H9 (cell line): ENCODE measurements at regions not wholly inside any gene's neighbourhood (a gene's known extent, or its start where the extent isn't known, plus 50 kb on each side); places are given as distances from the start of the nearest gene placed in this dataset.

Source experiments
- DNase-seq: peaks from one replicate; pipeline ENCODE4 v3.0.0-alpha.2; 2017
- H2AFZ ChIP-seq: one replicate; pipeline ENCODE4 v1.6.1; 2013; ENCODE audit warnings: mild to moderate bottlenecking, low read length, control low read depth, moderate library complexity
- H2AK5ac ChIP-seq: 2 replicates; pipeline ENCODE4 v1.6.1; 2013; ENCODE audit warnings: low read length, control low read depth, mixed read lengths; ENCODE audit not compliant: insufficient read length
- H2BK120ac ChIP-seq: one replicate; pipeline ENCODE4 v1.6.1; 2013; ENCODE audit warnings: low read depth, mild to moderate bottlenecking, low read length, control low read depth, inconsistent platforms; ENCODE audit not compliant: poor library complexity, severe bottlenecking
- H2BK12ac ChIP-seq: 2 replicates; pipeline ENCODE4 v1.6.1; 2013; ENCODE audit warnings: low read length, control low read depth, mixed read lengths, low read depth; ENCODE audit not compliant: insufficient read length
- H2BK15ac ChIP-seq: 2 replicates; pipeline ENCODE4 v1.6.1; 2013; ENCODE audit warnings: low read depth, low read length, control low read depth
- H2BK20ac ChIP-seq: one replicate; pipeline ENCODE4 v1.6.1; 2013; ENCODE audit warnings: low read depth, mild to moderate bottlenecking, low read length, control low read depth, inconsistent platforms; ENCODE audit not compliant: poor library complexity, severe bottlenecking
- H2BK5ac ChIP-seq: 2 replicates; pipeline ENCODE4 v1.6.1; 2013; ENCODE audit warnings: low read length, control low read depth, mixed read lengths; ENCODE audit not compliant: insufficient read length
- H3K14ac ChIP-seq: 2 replicates; pipeline ENCODE4 v1.6.1; 2013; ENCODE audit warnings: low read length, control low read depth; ENCODE audit not compliant: insufficient read depth
- H3K18ac ChIP-seq: 2 replicates; pipeline ENCODE4 v1.6.1; 2013; ENCODE audit warnings: low read depth, mild to moderate bottlenecking, mixed read lengths, low read length, control low read depth; ENCODE audit not compliant: insufficient read length
- H3K23ac ChIP-seq: 2 replicates; pipeline ENCODE4 v1.6.1; 2013; ENCODE audit warnings: low read length, control low read depth, mixed read lengths, low read depth; ENCODE audit not compliant: insufficient read length
- H3K23me2 ChIP-seq: 2 replicates; pipeline ENCODE4 v1.6.1; 2013; ENCODE audit warnings: low read depth, mild to moderate bottlenecking, mixed read lengths, low read length, control low read depth; ENCODE audit not compliant: insufficient read length, poor library complexity, severe bottlenecking
- H3K27ac ChIP-seq: 2 replicates; pipeline ENCODE4 v1.5.1; 2013; ENCODE audit warnings: low read length, control low read depth, mixed read lengths, low read depth; ENCODE audit not compliant: insufficient read length
- H3K27me3 ChIP-seq: 2 replicates; pipeline ENCODE4 v1.6.1; 2013; ENCODE audit warnings: low read length, control low read depth, inconsistent platforms; ENCODE audit not compliant: insufficient read depth
- H3K4ac ChIP-seq: 2 replicates; pipeline ENCODE4 v1.6.1; 2013; ENCODE audit warnings: low read depth, mild to moderate bottlenecking, control low read depth, inconsistent platforms, low read length, moderate library complexity
- H3K4me1 ChIP-seq: 2 replicates; pipeline ENCODE4 v1.6.1; 2013; ENCODE audit warnings: low read length, control low read depth, inconsistent platforms; ENCODE audit not compliant: insufficient read depth
- H3K4me2 ChIP-seq: 2 replicates; pipeline ENCODE4 v1.6.1; 2013; ENCODE audit warnings: low read length, control low read depth, mixed read lengths; ENCODE audit not compliant: insufficient read length, insufficient read depth
- H3K56ac ChIP-seq: 2 replicates; pipeline ENCODE4 v1.6.1; 2013; ENCODE audit warnings: low read depth, mild to moderate bottlenecking, mixed read lengths, low read length, control low read depth; ENCODE audit not compliant: insufficient read length
- H3K79me1 ChIP-seq: 2 replicates; pipeline ENCODE4 v1.6.1; 2013; ENCODE audit warnings: low read depth, mild to moderate bottlenecking, moderate library complexity, low read length, control low read depth, inconsistent platforms; ENCODE audit not compliant: insufficient read depth, poor library complexity, severe bottlenecking
- H3K79me2 ChIP-seq: 2 replicates; pipeline ENCODE4 v1.6.1; 2013; ENCODE audit warnings: low read length, control low read depth, inconsistent platforms; ENCODE audit not compliant: insufficient read depth
- H3K9ac ChIP-seq: 2 replicates; pipeline ENCODE4 v1.6.1; 2013; ENCODE audit warnings: low read length, control low read depth, mixed read lengths; ENCODE audit not compliant: insufficient read length; ENCODE audit errors: extremely low read depth
- H3K9me3 ChIP-seq: one replicate; pipeline ENCODE4 v1.6.1; 2013; ENCODE audit warnings: low read depth, low read length, inconsistent platforms; ENCODE audit not compliant: control insufficient read depth
- H3T11ph ChIP-seq: one replicate; pipeline ENCODE4 v1.6.1; 2013; ENCODE audit warnings: mild to moderate bottlenecking, low read length, control low read depth, inconsistent platforms
- H4K20me1 ChIP-seq: one replicate; pipeline ENCODE4 v1.6.1; 2013; ENCODE audit not compliant: control insufficient read depth, insufficient read length, insufficient read depth
- H4K5ac ChIP-seq: 2 replicates; pipeline ENCODE4 v1.6.1; 2013; ENCODE audit warnings: low read depth, mild to moderate bottlenecking, mixed read lengths, low read length, control low read depth; ENCODE audit not compliant: insufficient read length
- H4K8ac ChIP-seq: replicated peaks from 2 replicates; pipeline ENCODE4 v1.6.1; 2013; ENCODE audit warnings: low read length, control low read depth, mixed read lengths, low read depth; ENCODE audit not compliant: insufficient read length
- H4K91ac ChIP-seq: 2 replicates; pipeline ENCODE4 v1.6.1; 2013; ENCODE audit warnings: low read depth, mild to moderate bottlenecking, moderate library complexity, mixed read lengths, low read length, control low read depth; ENCODE audit not compliant: insufficient read length
- H3K27ac Mint-ChIP-seq, 3 experiments: 2 replicates in 2 of 3; 3 replicates in 1 of 3; pipeline ENCODE4 v1.8.0; 2020 to 2021; ENCODE audit warnings: mixed read lengths in 3 of 3, mild to moderate bottlenecking in 1 of 3, moderate library complexity in 1 of 3
- H3K27me3 Mint-ChIP-seq: 2 replicates; pipeline ENCODE4 v1.8.0; 2021; ENCODE audit warnings: low read depth, mild to moderate bottlenecking, moderate library complexity, mixed read lengths
- H3K36me3 Mint-ChIP-seq, 3 experiments: 2 replicates in 2 of 3; 3 replicates in 1 of 3; pipeline ENCODE4 v1.8.0; 2020 to 2021; ENCODE audit warnings: low read depth in 3 of 3, mixed read lengths in 3 of 3; ENCODE audit not compliant: insufficient read depth in 1 of 3
- H3K4me1 Mint-ChIP-seq, 2 experiments: 2 replicates each; pipeline ENCODE4 v1.8.0; 2020; ENCODE audit warnings: mixed read lengths in 2 of 2
- H3K4me3 Mint-ChIP-seq, 2 experiments: 2 replicates in 1 of 2; 3 replicates in 1 of 2; pipeline ENCODE4 v1.8.0; 2020 to 2021; ENCODE audit warnings: mild to moderate bottlenecking in 2 of 2, mixed read lengths in 2 of 2, moderate library complexity in 1 of 2
- H3K9me3 Mint-ChIP-seq, 2 experiments: 2 replicates in 1 of 2; 3 replicates in 1 of 2; pipeline ENCODE4 v1.8.0; 2020; ENCODE audit warnings: mild to moderate bottlenecking in 2 of 2, mixed read lengths in 2 of 2, moderate library complexity in 1 of 2
- WGBS: extraction: QIAGEN DNeasy Blood & Tissue Kit; methylation state at CpG from one replicate; pipeline ENCODE4 v1.1.7; 2013; ENCODE audit warnings: missing lambda C conversion rate, low lambda C conversion rate, mixed read lengths; ENCODE audit not compliant: insufficient read length; ENCODE audit errors: extremely low coverage; 5-methylcytosine and 5-hydroxymethylcytosine counted together
- TF ChIP-seq, protein P1 (sequence below): fragments of 200-600 bp; sonication (generic); conservative IDR thresholded peaks from 3 replicates; pipeline ENCODE4 v1.8.0; 2021; ENCODE audit warnings: antibody characterized with exemption, mild to moderate bottlenecking

- H3K27me3 ChIP-seq, result no peaks in the 10 kb centered on the region
- H3T11ph ChIP-seq, result no peak overlapping the region
- no peaks in the 10 kb centered on the region for H3K9me3 ChIP-seq
- no peaks in the 10 kb centered on the region for H3K79me1 ChIP-seq
- Mint-ChIP-seq H3K4me3 (no peak overlapping the region), H3K27me3 (peaks cover 14% of the 10 kb centered on the region), H3K27ac (no peak overlapping the region), H3K9me3 (no peaks in the 10 kb centered on the region), H3K36me3 (no peaks in the 10 kb centered on the region), H3K4me1 (peaks cover 14 to 17% of the 10 kb centered on the region in 2 experiments)
- WGBS, result no CpG with 5 or more reads among the region's 3 CpGs
- H2AK5ac ChIP-seq, result no peak overlapping the region
- no peak overlapping the region for H3K56ac ChIP-seq
- no peaks in the 10 kb centered on the region for H3K79me2 ChIP-seq
- H4K91ac ChIP-seq, result no peak overlapping the region
- TF ChIP-seq, protein P1, sequence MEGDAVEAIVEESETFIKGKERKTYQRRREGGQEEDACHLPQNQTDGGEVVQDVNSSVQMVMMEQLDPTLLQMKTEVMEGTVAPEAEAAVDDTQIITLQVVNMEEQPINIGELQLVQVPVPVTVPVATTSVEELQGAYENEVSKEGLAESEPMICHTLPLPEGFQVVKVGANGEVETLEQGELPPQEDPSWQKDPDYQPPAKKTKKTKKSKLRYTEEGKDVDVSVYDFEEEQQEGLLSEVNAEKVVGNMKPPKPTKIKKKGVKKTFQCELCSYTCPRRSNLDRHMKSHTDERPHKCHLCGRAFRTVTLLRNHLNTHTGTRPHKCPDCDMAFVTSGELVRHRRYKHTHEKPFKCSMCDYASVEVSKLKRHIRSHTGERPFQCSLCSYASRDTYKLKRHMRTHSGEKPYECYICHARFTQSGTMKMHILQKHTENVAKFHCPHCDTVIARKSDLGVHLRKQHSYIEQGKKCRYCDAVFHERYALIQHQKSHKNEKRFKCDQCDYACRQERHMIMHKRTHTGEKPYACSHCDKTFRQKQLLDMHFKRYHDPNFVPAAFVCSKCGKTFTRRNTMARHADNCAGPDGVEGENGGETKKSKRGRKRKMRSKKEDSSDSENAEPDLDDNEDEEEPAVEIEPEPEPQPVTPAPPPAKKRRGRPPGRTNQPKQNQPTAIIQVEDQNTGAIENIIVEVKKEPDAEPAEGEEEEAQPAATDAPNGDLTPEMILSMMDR, result no peak
- H3K14ac ChIP-seq, result no peak overlapping the region
- H4K8ac ChIP-seq, result no peak overlapping the region
- no peak overlapping the region for H3K23ac ChIP-seq
- no peak overlapping the region for H2BK12ac ChIP-seq
- H2AFZ ChIP-seq, result no peak overlapping the region
- H3K4me1 ChIP-seq, result peaks cover 5% of the 10 kb centered on the region; the same call in 1 of the 2 replicates
- H2BK120ac ChIP-seq, result no peak overlapping the region
- no peak overlapping the region for H2BK15ac ChIP-seq
- H3K18ac ChIP-seq, result no peak overlapping the region
- H3K4ac ChIP-seq, result no peak overlapping the region
- no peaks in the 10 kb centered on the region for H4K20me1 ChIP-seq
- H3K4me2 ChIP-seq, result no peak overlapping the region
- peaks cover 3% of the 10 kb centered on the region for H3K23me2 ChIP-seq
- no peak for DNase-seq
- H4K5ac ChIP-seq, result no peak overlapping the region
- H2BK5ac ChIP-seq, result no peak overlapping the region
- H2BK20ac ChIP-seq, result no peak overlapping the region
- no peak overlapping the region for H3K9ac ChIP-seq
- H3K27ac ChIP-seq, result no peak overlapping the region
Observed at GRCh38 chr10:31138026-31138553, 106.4 kb upstream of the ZNF438 start.
